OCI-LY1 (cell line): ENCODE measurements at regions not wholly inside any gene's neighbourhood (a gene's known extent, or its start where the extent isn't known, plus 50 kb on each side); places are given as distances from the start of the nearest gene placed in this dataset.

ENCODE experiments used
- H2AFZ ChIP-seq: fragments of 200-600 bp; sonication (generic), shearing (Covaris generic); 2 replicates; pipeline ENCODE4 v1.6.0; 2014; ENCODE audit warnings: antibody characterized with exemption, mild to moderate bottlenecking, low read length
- H3F3A ChIP-seq: fragments of 200-600 bp; sonication (generic), shearing (Covaris generic); 2 replicates; pipeline ENCODE4 v1.6.0; 2014; ENCODE audit warnings: mild to moderate bottlenecking, antibody characterized with exemption, low read length, moderate library complexity; ENCODE audit not compliant: insufficient read depth
- H3K27ac ChIP-seq: fragments of 200-600 bp; sonication (generic); 2 replicates; pipeline ENCODE4 v1.5.1; 2014; ENCODE audit warnings: low read length, mixed run types, mild to moderate bottlenecking, low read depth; ENCODE audit not compliant: poor library complexity, severe bottlenecking
- H3K27me3 ChIP-seq: fragments of 200-600 bp; sonication (generic); 2 replicates; pipeline ENCODE4 v1.6.0; 2014; ENCODE audit warnings: antibody characterized with exemption, mild to moderate bottlenecking, low read length, moderate library complexity; ENCODE audit not compliant: insufficient read depth
- H3K36me3 ChIP-seq: fragments of 200-600 bp; sonication (generic); 2 replicates; pipeline ENCODE4 v1.6.1; 2014; ENCODE audit warnings: mild to moderate bottlenecking, antibody characterized with exemption, low read length, moderate library complexity, mixed read lengths; ENCODE audit not compliant: insufficient read depth
- H3K4me1 ChIP-seq: fragments of 200-600 bp; sonication (generic); 2 replicates; pipeline ENCODE4 v1.5.1; 2014; ENCODE audit warnings: mild to moderate bottlenecking, low read length, moderate library complexity; ENCODE audit not compliant: insufficient read depth, severe bottlenecking
- H3K4me2 ChIP-seq: fragments of 200-600 bp; sonication (generic), shearing (Covaris generic); 2 replicates; pipeline ENCODE4 v1.6.1; 2014; ENCODE audit warnings: low read length
- H3K4me3 ChIP-seq: fragments of 200-600 bp; sonication (generic); 2 replicates; pipeline ENCODE4 v1.5.1; 2014; ENCODE audit warnings: low read length, low read depth, mild to moderate bottlenecking, mixed read lengths; ENCODE audit not compliant: poor library complexity, severe bottlenecking
- H3K79me2 ChIP-seq: fragments of 200-600 bp; shearing (Covaris generic); 2 replicates; pipeline ENCODE4 v1.6.1; 2016; ENCODE audit warnings: mixed run types, low read length, mixed read lengths; ENCODE audit not compliant: insufficient read depth
- H3K9ac ChIP-seq: fragments of 200-600 bp; sonication (generic), shearing (Covaris generic); 2 replicates; pipeline ENCODE4 v1.6.1; 2014; ENCODE audit warnings: mild to moderate bottlenecking, low read length, mixed read lengths
- H3K9me2 ChIP-seq: fragments of 200-600 bp; sonication (generic), shearing (Covaris generic); 2 replicates; pipeline ENCODE4 v1.6.1; 2014; ENCODE audit warnings: low read depth, mild to moderate bottlenecking, low read length, mixed read lengths
- H3K9me3 ChIP-seq: fragments of 200-600 bp; shearing (Covaris generic); 2 replicates; pipeline ENCODE4 v1.6.1; 2014; ENCODE audit warnings: low read length, mixed read lengths
- H4K20me1 ChIP-seq: fragments of 200-600 bp; sonication (generic), shearing (Covaris generic); 2 replicates; pipeline ENCODE4 v1.6.0; 2016; ENCODE audit warnings: mild to moderate bottlenecking, low read length; ENCODE audit not compliant: insufficient read depth
- CTCF ChIP-seq: fragments of 200-600 bp; sonication (generic), shearing (Covaris generic); IDR thresholded peaks from 2 replicates; pipeline ENCODE4 v1.5.1; 2017; ENCODE audit warnings: mild to moderate bottlenecking, antibody characterized with exemption, low read length, moderate library complexity, mixed read lengths
- EZH2 ChIP-seq: fragments of 200-600 bp; sonication (generic), shearing (Covaris generic); IDR thresholded peaks from 2 replicates; pipeline ENCODE4 v1.8.0; 2017; ENCODE audit warnings: borderline replicate concordance, mixed run types, mild to moderate bottlenecking, antibody characterized with exemption, low read length, moderate library complexity, mixed read lengths

GRCh38 chr22:47396515-47396914 is 634.1 kb downstream of the TBC1D22A start:
- no peaks in the 10 kb centered on the region for H3K36me3 ChIP-seq
- no peaks in the 10 kb centered on the region for H3K9me2 ChIP-seq
- H3K9ac ChIP-seq, result no peak overlapping the region
- no peak overlapping the region for H3K27ac ChIP-seq
- no peak overlapping the region for H3K4me2 ChIP-seq
- H3F3A ChIP-seq, result no peaks in the 10 kb centered on the region
- no peak overlapping the region for H2AFZ ChIP-seq
- no peak overlapping the region for H3K4me3 ChIP-seq
- no peak for TF ChIP-seq CTCF
- TF ChIP-seq EZH2, result no peak
- no peaks in the 10 kb centered on the region for H3K4me1 ChIP-seq
- no peaks in the 10 kb centered on the region for H4K20me1 ChIP-seq
- H3K27me3 ChIP-seq, result peaks cover 18% of the 10 kb centered on the region; the same call in 1 of the 2 replicates
- H3K9me3 ChIP-seq, result no peaks in the 10 kb centered on the region
- no peaks in the 10 kb centered on the region for H3K79me2 ChIP-seq

GRCh38 chr22:47396105-47396504 is 633.7 kb downstream of the TBC1D22A start:
- no peak for TF ChIP-seq CTCF
- TF ChIP-seq EZH2, result no peak
- no peaks in the 10 kb centered on the region for H3K36me3 ChIP-seq
- no peaks in the 10 kb centered on the region for H3F3A ChIP-seq
- no peaks in the 10 kb centered on the region for H3K9me3 ChIP-seq
- no peaks in the 10 kb centered on the region for H3K4me1 ChIP-seq
- no peak overlapping the region for H2AFZ ChIP-seq
- no peaks in the 10 kb centered on the region for H4K20me1 ChIP-seq
- no peaks in the 10 kb centered on the region for H3K79me2 ChIP-seq
- no peak overlapping the region for H3K9ac ChIP-seq
- peaks cover 18% of the 10 kb centered on the region; the same call in 1 of the 2 replicates for H3K27me3 ChIP-seq
- H3K4me2 ChIP-seq, result no peak overlapping the region
- H3K4me3 ChIP-seq, result no peak overlapping the region
- no peak overlapping the region for H3K27ac ChIP-seq
- no peaks in the 10 kb centered on the region for H3K9me2 ChIP-seq

- H3K27me3 ChIP-seq, result peaks cover 18% of the 10 kb centered on the region; the same call in 1 of the 2 replicates
- TF ChIP-seq EZH2, result no peak
- TF ChIP-seq CTCF, result no peak
- no peaks in the 10 kb centered on the region for H3F3A ChIP-seq
- no peaks in the 10 kb centered on the region for H4K20me1 ChIP-seq
- no peak overlapping the region for H3K4me2 ChIP-seq
- H3K36me3 ChIP-seq, result no peaks in the 10 kb centered on the region
- no peak overlapping the region for H3K27ac ChIP-seq
- no peaks in the 10 kb centered on the region for H3K9me2 ChIP-seq
- no peaks in the 10 kb centered on the region for H3K9me3 ChIP-seq
- H2AFZ ChIP-seq, result no peak overlapping the region
- H3K79me2 ChIP-seq, result no peaks in the 10 kb centered on the region
- no peak overlapping the region for H3K9ac ChIP-seq
- no peaks in the 10 kb centered on the region for H3K4me1 ChIP-seq
- H3K4me3 ChIP-seq, result no peak overlapping the region
Observed at GRCh38 chr22:47395481-47395880, 633.0 kb downstream of the TBC1D22A start.
